Vagina (tissue), 2 donors: ENCODE measurements at regions not wholly inside any gene's neighbourhood (a gene's known extent, or its start where the extent isn't known, plus 50 kb on each side); places are given as distances from the start of the nearest gene placed in this dataset.

Source experiments
- DNase-seq, 2 donors: peaks; one replicate each; pipeline ENCODE4 v3.0.0-alpha.2; 2017; ENCODE audit errors: extremely low spot score in 2 of 2
- H3K27ac ChIP-seq: fragments of 200-600 bp; sonication (generic); one replicate; pipeline ENCODE4 v1.5.1; 2019
- H3K27me3 ChIP-seq: fragments of 200-600 bp; sonication (generic); one replicate; pipeline ENCODE4 v1.5.1; 2019
- H3K36me3 ChIP-seq, 2 donors: fragments of 200-600 bp; sonication (generic); one replicate each; pipeline ENCODE4 v1.5.1; 2017 to 2019
- H3K4me1 ChIP-seq: fragments of 200-600 bp; sonication (generic); one replicate; pipeline ENCODE4 v1.5.1; 2019
- H3K4me3 ChIP-seq, 2 donors: fragments of 200-600 bp; sonication (generic); 1 replicate in 1 of 2; 2 replicates in 1 of 2; pipeline ENCODE4 v1.5.1; 2016 to 2019
- H3K9me3 ChIP-seq: fragments of 200-600 bp; sonication (generic); one replicate; pipeline ENCODE4 v1.5.1; 2019
- POLR2A ChIP-seq, 2 donors: fragments of 450-650 bp; IDR thresholded peaks; one replicate each; pipeline ENCODE4 v1.6.1; 2017; ENCODE audit warnings: antibody characterized with exemption in 2 of 2, mild to moderate bottlenecking in 2 of 2, moderate library complexity in 2 of 2
- POLR2AphosphoS5 ChIP-seq, 2 donors: sonication (generic); formaldehyde crosslinking; IDR thresholded peaks; one replicate each; pipeline ENCODE4 v1.9.0; 2017; ENCODE audit warnings: antibody characterized with exemption in 2 of 2, mild to moderate bottlenecking in 2 of 2, low read depth in 1 of 2; ENCODE audit not compliant: insufficient read depth in 1 of 2
- intact Hi-C: fragments of 100-400 bp; cut with DNase I; formaldehyde crosslinking; loops from one replicate; pipeline ENCODE4 v1.15.1; 2023
- TF ChIP-seq, protein P1 (sequence below), 3 experiments: fragments of 450-650 bp in 2 of 3; fragments of 200-600 bp in 1 of 3; sonication (generic) in 1 of 3; IDR thresholded peaks; one replicate each; pipeline ENCODE4 v1.5.1; 2017 to 2019; ENCODE audit warnings: antibody characterized with exemption in 3 of 3, mild to moderate bottlenecking in 2 of 3, moderate library complexity in 2 of 3

GRCh38 chr2:237184192-237184918, 98.7 kb downstream of the COPS8 start:
- TF ChIP-seq POLR2A (IDR thresholded peaks at IDR 0.05) (no peak), POLR2AphosphoS5 (IDR thresholded peaks at IDR 0.05; ENCODE audit: insufficient read depth in 1 of 2, low read depth in 1 of 2) (no peak)
- TF ChIP-seq, protein P1, sequence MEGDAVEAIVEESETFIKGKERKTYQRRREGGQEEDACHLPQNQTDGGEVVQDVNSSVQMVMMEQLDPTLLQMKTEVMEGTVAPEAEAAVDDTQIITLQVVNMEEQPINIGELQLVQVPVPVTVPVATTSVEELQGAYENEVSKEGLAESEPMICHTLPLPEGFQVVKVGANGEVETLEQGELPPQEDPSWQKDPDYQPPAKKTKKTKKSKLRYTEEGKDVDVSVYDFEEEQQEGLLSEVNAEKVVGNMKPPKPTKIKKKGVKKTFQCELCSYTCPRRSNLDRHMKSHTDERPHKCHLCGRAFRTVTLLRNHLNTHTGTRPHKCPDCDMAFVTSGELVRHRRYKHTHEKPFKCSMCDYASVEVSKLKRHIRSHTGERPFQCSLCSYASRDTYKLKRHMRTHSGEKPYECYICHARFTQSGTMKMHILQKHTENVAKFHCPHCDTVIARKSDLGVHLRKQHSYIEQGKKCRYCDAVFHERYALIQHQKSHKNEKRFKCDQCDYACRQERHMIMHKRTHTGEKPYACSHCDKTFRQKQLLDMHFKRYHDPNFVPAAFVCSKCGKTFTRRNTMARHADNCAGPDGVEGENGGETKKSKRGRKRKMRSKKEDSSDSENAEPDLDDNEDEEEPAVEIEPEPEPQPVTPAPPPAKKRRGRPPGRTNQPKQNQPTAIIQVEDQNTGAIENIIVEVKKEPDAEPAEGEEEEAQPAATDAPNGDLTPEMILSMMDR (IDR thresholded peaks at IDR 0.05) = no peak
- peaks cover 4% of the 10 kb centered on the region for H3K4me1 ChIP-seq
- DNase-seq = no peak
- no peak overlapping the region for H3K27ac ChIP-seq
- intact Hi-C loops = loop anchor here (10.0 kb wide), 1 partner anchor 70 kb away; no protein-coding TSS in a partner anchor
- H3K27me3 ChIP-seq = no peaks in the 10 kb centered on the region
- no peak overlapping the region for H3K4me3 ChIP-seq
- H3K9me3 ChIP-seq = no peaks in the 10 kb centered on the region
- H3K36me3 ChIP-seq = no peaks in the 10 kb centered on the region

DNA sequence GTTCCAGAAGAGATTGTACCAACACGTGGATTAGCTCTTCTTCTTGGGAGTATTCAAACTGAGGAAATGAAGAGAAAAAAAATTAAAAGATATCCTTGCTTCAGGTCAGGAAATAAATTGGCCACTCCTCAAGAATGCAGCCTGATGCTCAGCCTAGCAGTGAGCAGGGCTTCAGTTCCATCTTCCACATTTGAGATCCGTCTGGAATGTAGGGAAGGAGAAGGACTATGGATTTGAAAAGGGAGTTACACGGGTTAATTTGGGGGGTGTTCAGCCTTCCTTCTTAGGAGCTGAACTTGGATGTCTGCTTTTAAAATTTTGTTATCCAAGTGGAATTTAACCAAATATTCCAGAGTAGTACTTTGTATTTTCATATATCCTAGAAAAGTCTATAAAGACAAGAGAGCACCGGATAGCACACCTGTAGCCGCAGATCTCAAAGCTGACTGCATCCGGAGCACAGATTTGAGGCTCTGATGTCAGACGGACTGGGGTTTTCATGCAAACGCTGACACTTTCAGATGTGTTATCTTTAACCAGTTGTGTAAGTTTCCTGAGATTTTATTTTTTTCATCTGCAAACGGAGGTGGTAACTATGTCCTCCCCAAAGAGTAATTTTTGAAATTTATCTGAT, 99.3 kb downstream of the COPS8 start:
- H3K4me3 ChIP-seq = no peak overlapping the region
- no peak for DNase-seq
- no peak overlapping the region for H3K27ac ChIP-seq
- H3K4me1 ChIP-seq = peaks cover 4% of the 10 kb centered on the region
- no peak for TF ChIP-seq POLR2AphosphoS5 (IDR thresholded peaks at IDR 0.05; ENCODE audit: insufficient read depth in 1 of 2, low read depth in 1 of 2)
- TF ChIP-seq, protein P1 (IDR thresholded peaks at IDR 0.05) = no peak
- TF ChIP-seq POLR2A (IDR thresholded peaks at IDR 0.05) = no peak
- intact Hi-C loops = loop anchor here (10.0 kb wide), 1 partner anchor 70 kb away; no protein-coding TSS in a partner anchor
- no peaks in the 10 kb centered on the region for H3K27me3 ChIP-seq
- no peaks in the 10 kb centered on the region for H3K9me3 ChIP-seq
- no peaks in the 10 kb centered on the region for H3K36me3 ChIP-seq

- Histone ChIP-seq H3K9me3 (no peaks in the 10 kb centered on the region), H3K4me3 (no peak overlapping the region), H3K4me1 (peaks cover 4% of the 10 kb centered on the region), H3K27me3 (no peaks in the 10 kb centered on the region), H3K36me3 (no peaks in the 10 kb centered on the region), H3K27ac (no peak overlapping the region)
- TF ChIP-seq POLR2AphosphoS5 (IDR thresholded peaks at IDR 0.05; ENCODE audit: insufficient read depth in 1 of 2, low read depth in 1 of 2) (no peak), POLR2A (IDR thresholded peaks at IDR 0.05) (no peak)
- TF ChIP-seq, protein P1 (IDR thresholded peaks at IDR 0.05) = no peak
- intact Hi-C loops = loop anchor here (10.0 kb wide), 1 partner anchor 69 kb away; no protein-coding TSS in a partner anchor
- no peak for DNase-seq
Measured at GRCh38 chr2:237185553-237185925, 99.8 kb downstream of the COPS8 start.

GRCh38 chr2:237189799-237190198, 104.1 kb downstream of the COPS8 start:
- TF ChIP-seq POLR2A (IDR thresholded peaks at IDR 0.05) (no peak), POLR2AphosphoS5 (IDR thresholded peaks at IDR 0.05; ENCODE audit: insufficient read depth in 1 of 2, low read depth in 1 of 2) (no peak)
- TF ChIP-seq, protein P1 (IDR thresholded peaks at IDR 0.05) = no peak
- H3K36me3 ChIP-seq = no peaks in the 10 kb centered on the region
- no peaks in the 10 kb centered on the region for H3K9me3 ChIP-seq
- peak overlapping the region; percentile 62 for H3K27ac ChIP-seq
- H3K4me3 ChIP-seq = no peak overlapping the region
- no peaks in the 10 kb centered on the region for H3K27me3 ChIP-seq
- no peak for DNase-seq
- H3K4me1 ChIP-seq = peaks cover under 1% of the 10 kb centered on the region
- intact Hi-C loops = loop anchor here (10.0 kb wide), 2 partner anchors 65 to 125 kb away; no protein-coding TSS in a partner anchor
